ENCODE measurements at regions not wholly inside any gene's neighbourhood (a gene's known extent, or its start where the extent isn't known, plus 50 kb on each side); places are given as distances from the start of the nearest gene placed in this dataset.

DNA sequence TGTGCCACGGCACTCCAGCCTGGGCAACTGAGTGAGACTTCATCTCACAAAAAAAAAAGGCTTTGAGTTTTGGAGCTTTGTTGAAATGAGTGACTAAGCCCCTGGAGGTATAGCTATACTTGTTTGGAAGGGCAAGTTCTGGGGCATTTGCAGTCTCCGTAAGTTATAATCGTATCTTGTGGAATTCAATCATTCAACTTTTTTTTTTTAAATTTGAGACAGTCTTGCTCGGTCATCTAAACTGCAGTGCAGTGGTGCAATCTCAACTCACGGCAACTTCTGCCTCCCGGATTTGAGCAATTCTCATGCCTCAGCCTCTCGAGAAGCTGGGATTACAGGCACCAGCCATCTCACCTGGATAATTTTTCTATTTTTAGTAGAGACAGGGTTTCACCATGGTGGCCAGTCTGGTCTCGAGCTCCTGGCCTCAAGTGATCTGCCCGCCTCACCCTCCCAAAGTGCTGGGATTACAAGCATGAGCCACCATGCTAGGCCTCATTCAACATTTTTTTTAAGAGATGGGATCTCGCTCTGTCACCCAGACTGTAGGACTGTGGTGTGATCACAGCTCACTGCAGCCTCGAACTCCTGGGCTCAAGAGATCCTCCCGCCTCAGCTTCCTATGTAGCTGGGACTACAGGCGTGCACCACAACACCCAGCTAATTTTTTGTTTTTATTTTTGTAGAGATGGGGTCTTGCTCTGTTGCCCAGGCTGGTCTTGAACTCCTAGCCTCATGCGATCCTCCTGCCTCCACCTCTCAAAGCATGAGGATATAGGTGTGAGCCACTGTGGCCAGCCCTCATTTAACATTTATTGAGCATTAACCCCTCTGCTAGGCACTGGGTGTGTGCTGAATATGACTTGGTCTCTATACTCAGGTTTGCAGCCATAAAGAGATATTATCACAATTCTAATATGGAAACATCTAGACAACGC lies 133.7 kb upstream of the MAP1LC3B2 start:
- TF ChIP-seq, protein P1, sequence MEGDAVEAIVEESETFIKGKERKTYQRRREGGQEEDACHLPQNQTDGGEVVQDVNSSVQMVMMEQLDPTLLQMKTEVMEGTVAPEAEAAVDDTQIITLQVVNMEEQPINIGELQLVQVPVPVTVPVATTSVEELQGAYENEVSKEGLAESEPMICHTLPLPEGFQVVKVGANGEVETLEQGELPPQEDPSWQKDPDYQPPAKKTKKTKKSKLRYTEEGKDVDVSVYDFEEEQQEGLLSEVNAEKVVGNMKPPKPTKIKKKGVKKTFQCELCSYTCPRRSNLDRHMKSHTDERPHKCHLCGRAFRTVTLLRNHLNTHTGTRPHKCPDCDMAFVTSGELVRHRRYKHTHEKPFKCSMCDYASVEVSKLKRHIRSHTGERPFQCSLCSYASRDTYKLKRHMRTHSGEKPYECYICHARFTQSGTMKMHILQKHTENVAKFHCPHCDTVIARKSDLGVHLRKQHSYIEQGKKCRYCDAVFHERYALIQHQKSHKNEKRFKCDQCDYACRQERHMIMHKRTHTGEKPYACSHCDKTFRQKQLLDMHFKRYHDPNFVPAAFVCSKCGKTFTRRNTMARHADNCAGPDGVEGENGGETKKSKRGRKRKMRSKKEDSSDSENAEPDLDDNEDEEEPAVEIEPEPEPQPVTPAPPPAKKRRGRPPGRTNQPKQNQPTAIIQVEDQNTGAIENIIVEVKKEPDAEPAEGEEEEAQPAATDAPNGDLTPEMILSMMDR (IDR thresholded peaks at IDR 0.05; ENCODE audit: extremely low read depth in 1 of 2, insufficient read depth in 1 of 2, low read depth in 1 of 2, low read length in 2 of 2): no peak
- no peak for TF ChIP-seq MAX (IDR thresholded peaks at IDR 0.05; ENCODE audit: insufficient read depth, insufficient read length)
- TF ChIP-seq POLR2A (IDR thresholded peaks at IDR 0.05; ENCODE audit: low read depth, low read length): no peak
- TF ChIP-seq POLR2AphosphoS5 (IDR thresholded peaks at IDR 0.05; ENCODE audit: insufficient read depth, low read depth, low read length): no peak
- no peak for TF ChIP-seq EZH2 (IDR thresholded peaks at IDR 0.05; ENCODE audit: borderline replicate concordance, low read depth, low read length, severe bottlenecking)
- no peak for TF ChIP-seq FOS (IDR thresholded peaks at IDR 0.05; ENCODE audit: borderline replicate concordance, insufficient read depth, low read length)
- TF ChIP-seq MYC (IDR thresholded peaks at IDR 0.05; ENCODE audit: low read depth, low read length): no peak
